ENCODE measurements at regions not wholly inside any gene's neighbourhood (a gene's known extent, or its start where the extent isn't known, plus 50 kb on each side); places are given as distances from the start of the nearest gene placed in this dataset.

DNA sequence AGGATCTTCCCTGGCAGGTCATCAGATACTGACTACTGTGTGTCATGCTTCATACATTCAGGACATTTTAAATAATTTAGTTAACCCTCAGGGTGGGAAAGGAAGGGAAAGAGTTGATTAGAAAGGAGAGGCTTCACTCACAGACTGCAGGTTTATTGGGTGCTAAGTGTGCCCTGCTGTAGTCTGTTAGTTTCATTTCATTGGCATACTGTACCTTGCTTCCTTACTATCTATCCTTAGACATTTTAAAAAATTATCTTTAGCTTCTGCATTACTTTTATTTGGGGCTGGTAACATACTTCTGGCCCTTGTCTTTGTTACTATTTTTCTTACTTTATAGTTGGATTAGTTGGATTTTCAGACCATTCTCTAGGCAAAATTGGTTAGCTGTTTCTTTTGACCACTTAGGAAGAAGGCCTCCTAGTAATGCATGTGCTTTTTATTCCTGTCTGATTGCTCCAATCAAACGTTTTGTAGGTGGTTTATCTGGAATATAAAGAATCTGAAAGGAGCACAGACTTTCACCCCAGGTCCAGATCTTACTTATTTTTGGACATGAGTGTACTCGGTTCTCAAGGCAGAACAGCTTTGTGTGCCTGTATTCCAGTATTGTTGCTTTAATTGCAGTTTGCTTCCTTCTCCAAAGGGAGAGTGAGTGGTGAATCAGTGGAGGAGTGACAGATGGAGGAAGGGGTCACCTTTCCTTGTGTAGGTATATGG lies 82.7 kb upstream of the PRDM1 start:
- Histone ChIP-seq H3K27ac (ENCODE audit: low read length) (no peak overlapping the region), H3K9me3 (ENCODE audit: insufficient read depth, low read depth, low read length) (no peaks in the 10 kb centered on the region), H3K9ac (ENCODE audit: low read depth, low read length) (no peak overlapping the region), H3K4me3 (ENCODE audit: low read length) (no peak overlapping the region), H3K27me3 (ENCODE audit: insufficient read depth, low read length) (peaks cover 7% of the 10 kb centered on the region; the same call in 1 of the 2 replicates), H3K4me1 (ENCODE audit: insufficient read depth, low read length) (peaks cover 47% of the 10 kb centered on the region), H3K36me3 (ENCODE audit: insufficient read depth, low read depth, low read length) (no peaks in the 10 kb centered on the region; the same call in 1 of the 2 replicates)

DNA sequence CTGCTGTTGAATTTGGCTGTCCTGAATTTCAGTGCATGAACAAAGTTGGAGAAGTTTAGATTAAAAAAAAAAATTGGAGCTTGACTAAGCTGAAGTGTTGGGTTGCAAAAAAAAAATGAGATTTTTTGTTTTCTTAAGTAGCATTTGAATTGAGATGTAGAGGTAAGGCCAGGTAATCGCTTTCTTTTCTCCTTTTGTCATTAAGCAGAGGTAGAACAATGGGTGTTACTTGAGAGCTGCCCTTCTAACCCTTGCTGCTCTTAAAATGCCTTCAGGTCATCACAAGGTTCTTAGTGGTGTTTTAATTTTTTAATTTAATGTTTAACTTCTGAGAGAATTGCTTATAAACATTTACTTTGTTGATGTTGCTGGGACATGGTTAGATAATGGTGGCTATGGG lies 84.1 kb upstream of the PRDM1 start:
- Histone ChIP-seq H3K36me3 (ENCODE audit: insufficient read depth, low read depth, low read length) (no peaks in the 10 kb centered on the region), H3K27me3 (ENCODE audit: insufficient read depth, low read length) (peaks cover 21% of the 10 kb centered on the region), H3K27ac (ENCODE audit: low read length) (no peak overlapping the region), H3K9me3 (ENCODE audit: insufficient read depth, low read depth, low read length) (no peaks in the 10 kb centered on the region), H3K4me3 (ENCODE audit: low read length) (peak overlapping the region; percentile 51), H3K9ac (ENCODE audit: low read depth, low read length) (no peak overlapping the region), H3K4me1 (ENCODE audit: insufficient read depth, low read length) (peaks cover 47% of the 10 kb centered on the region)

DNA sequence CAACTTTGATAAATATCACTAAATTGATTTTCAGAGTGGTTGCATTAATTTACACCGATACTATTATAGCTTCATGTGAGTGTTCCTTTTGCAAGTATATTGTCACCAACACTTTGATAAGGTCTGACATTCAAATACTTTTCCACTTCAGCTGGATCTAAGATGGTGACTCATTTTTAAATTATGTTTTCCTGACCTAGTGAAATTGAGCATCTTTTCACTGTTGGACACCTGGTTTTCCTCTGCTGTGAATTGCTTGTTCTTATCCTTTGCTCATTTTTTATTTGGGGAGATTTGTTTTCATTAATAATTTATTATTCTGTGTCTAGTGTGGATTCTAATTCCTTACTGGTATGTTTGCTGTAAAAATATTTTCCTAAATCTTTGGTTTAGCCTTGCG lies 85.2 kb upstream of the PRDM1 start:
- H3K9me3 ChIP-seq (ENCODE audit: insufficient read depth, low read depth, low read length): no peaks in the 10 kb centered on the region
- no peaks in the 10 kb centered on the region for H3K36me3 ChIP-seq (ENCODE audit: insufficient read depth, low read depth, low read length)
- peaks cover 45% of the 10 kb centered on the region for H3K4me1 ChIP-seq (ENCODE audit: insufficient read depth, low read length)
- peaks cover 32% of the 10 kb centered on the region for H3K27me3 ChIP-seq (ENCODE audit: insufficient read depth, low read length)
- H3K27ac ChIP-seq (ENCODE audit: low read length): no peak overlapping the region
- no peak overlapping the region for H3K4me3 ChIP-seq (ENCODE audit: low read length)
- H3K9ac ChIP-seq (ENCODE audit: low read depth, low read length): no peak overlapping the region

DNA sequence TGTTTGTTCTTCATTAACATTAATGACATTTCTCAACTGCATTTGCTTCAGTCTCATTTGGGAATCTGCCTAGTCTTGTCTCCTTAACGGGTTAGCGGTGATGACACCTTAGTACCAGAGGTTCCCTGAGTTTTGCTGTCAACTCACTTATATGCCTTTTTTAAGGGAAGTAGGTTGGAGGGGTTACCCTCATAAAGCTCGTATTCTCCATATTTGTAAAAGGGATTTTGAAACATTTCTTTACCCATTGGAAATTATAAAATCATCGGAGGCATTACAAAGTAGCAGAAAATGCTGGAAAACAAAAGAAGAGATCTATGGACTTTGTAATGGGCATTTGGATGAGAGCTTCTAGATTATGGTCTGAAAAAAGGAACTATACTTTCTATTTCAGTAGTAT lies 88.7 kb upstream of the PRDM1 start:
- no peaks in the 10 kb centered on the region for H3K36me3 ChIP-seq (ENCODE audit: insufficient read depth, low read depth, low read length)
- no peaks in the 10 kb centered on the region for H3K9me3 ChIP-seq (ENCODE audit: insufficient read depth, low read depth, low read length)
- no peak overlapping the region for H3K27ac ChIP-seq (ENCODE audit: low read length)
- no peak overlapping the region for H3K4me3 ChIP-seq (ENCODE audit: low read length)
- H3K27me3 ChIP-seq (ENCODE audit: insufficient read depth, low read length): peaks cover 61% of the 10 kb centered on the region
- no peak overlapping the region for H3K9ac ChIP-seq (ENCODE audit: low read depth, low read length)
- H3K4me1 ChIP-seq (ENCODE audit: insufficient read depth, low read length): peaks cover 26% of the 10 kb centered on the region

DNA sequence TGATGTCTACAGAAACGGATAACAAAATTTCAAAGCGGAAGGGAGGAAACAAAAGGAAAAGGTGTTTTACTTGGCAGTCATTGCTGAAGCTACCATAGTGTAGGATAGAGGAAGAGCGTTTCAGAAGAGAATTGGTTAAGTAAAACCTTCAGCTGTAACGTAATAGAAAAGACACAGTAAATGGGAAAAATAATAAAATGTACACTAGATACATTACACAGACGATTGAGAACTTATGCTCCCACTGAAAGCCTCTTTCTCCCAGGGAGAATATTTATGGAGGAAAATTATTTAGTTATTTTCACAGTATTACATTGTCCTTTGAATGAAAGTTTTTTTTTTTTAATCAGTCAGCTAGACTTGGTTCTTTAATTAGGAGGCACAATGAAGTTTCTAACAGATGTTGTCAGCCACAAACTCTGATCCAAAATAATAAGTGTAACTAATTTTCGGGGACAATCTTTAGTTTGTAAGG lies 90.7 kb upstream of the PRDM1 start:
- Histone ChIP-seq H3K9ac (ENCODE audit: low read depth, low read length) (peak overlapping the region; percentile 29; the same call in 1 of the 2 replicates), H3K36me3 (ENCODE audit: insufficient read depth, low read depth, low read length) (no peaks in the 10 kb centered on the region), H3K27ac (ENCODE audit: low read length) (no peak overlapping the region), H3K9me3 (ENCODE audit: insufficient read depth, low read depth, low read length) (no peaks in the 10 kb centered on the region), H3K27me3 (ENCODE audit: insufficient read depth, low read length) (peaks cover 81% of the 10 kb centered on the region), H3K4me3 (ENCODE audit: low read length) (peak overlapping the region; percentile 81), H3K4me1 (ENCODE audit: insufficient read depth, low read length) (peaks cover 13% of the 10 kb centered on the region)

DNA sequence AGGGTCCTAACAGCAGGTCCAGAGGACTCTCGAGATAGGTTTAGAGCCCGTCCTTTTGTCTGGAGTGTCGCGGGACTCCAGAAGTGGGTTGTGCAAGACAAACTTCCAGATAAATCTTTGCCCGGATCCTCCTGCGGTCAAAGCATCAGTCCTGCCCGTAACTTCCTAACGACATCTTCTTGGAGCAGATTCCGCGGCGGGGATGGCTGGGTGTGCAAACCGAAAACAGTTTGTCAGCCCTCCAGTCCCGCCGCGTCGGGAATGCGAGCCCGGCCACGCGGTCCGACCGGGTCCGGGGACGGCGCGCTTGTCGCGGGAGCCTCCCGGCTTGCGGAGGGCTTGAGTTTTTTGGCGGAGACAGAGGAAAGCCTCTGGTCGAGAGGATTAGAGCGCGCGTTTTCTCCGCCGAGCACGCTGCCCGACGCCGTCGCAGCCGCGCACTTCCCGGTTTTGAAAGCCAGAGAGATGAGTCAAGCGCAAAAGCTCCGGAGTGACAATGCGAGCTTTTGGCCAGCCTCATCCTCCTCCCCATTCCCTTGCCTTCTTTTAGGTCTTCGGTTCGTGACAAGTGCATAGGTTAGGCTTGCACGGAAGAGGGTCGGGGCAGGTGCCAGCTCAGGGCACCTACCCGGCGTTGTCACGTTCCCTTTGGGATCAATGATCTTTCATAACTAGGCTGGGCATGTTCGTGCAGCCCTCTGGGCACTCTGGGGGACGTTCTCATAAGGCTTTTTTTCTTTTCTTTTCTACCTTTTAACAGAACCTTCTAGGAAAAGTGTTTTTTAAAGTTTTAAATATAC lies 91.3 kb upstream of the PRDM1 start:
- peak overlapping the region; percentile 29; the same call in 1 of the 2 replicates for H3K9ac ChIP-seq (ENCODE audit: low read depth, low read length)
- peaks cover 13% of the 10 kb centered on the region for H3K4me1 ChIP-seq (ENCODE audit: insufficient read depth, low read length)
- H3K9me3 ChIP-seq (ENCODE audit: insufficient read depth, low read depth, low read length): no peaks in the 10 kb centered on the region
- no peak overlapping the region for H3K27ac ChIP-seq (ENCODE audit: low read length)
- H3K4me3 ChIP-seq (ENCODE audit: low read length): peak overlapping the region; percentile 81
- peaks cover 87% of the 10 kb centered on the region for H3K27me3 ChIP-seq (ENCODE audit: insufficient read depth, low read length)
- no peaks in the 10 kb centered on the region for H3K36me3 ChIP-seq (ENCODE audit: insufficient read depth, low read depth, low read length)

DNA sequence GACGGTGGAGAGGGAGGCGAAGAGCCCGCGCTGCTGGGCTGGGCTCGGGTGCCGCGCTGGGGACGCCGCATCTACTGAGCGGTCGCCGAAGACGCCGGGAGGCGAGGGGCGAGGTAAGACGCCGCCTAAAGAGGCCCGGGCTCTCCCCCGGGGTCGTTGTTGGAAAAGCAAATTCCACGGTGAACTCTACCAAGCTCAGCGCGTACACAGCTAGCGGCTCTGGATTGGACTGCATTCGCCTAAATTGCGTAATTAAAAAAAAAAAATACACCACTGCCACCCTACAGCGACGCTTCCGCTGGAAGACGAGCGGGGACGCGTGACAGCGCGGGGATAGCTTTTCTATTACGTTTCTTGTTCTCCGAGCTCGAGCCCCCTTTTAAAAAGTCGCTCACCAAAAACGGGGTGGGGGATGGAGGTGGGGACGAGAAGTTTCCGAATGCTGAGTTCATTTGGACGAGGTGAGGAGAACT lies 92.0 kb upstream of the PRDM1 start:
- H3K27ac ChIP-seq (ENCODE audit: low read length): no peak overlapping the region
- H3K4me3 ChIP-seq (ENCODE audit: low read length): peak overlapping the region; percentile 81
- peak overlapping the region; percentile 29; the same call in 1 of the 2 replicates for H3K9ac ChIP-seq (ENCODE audit: low read depth, low read length)

DNA sequence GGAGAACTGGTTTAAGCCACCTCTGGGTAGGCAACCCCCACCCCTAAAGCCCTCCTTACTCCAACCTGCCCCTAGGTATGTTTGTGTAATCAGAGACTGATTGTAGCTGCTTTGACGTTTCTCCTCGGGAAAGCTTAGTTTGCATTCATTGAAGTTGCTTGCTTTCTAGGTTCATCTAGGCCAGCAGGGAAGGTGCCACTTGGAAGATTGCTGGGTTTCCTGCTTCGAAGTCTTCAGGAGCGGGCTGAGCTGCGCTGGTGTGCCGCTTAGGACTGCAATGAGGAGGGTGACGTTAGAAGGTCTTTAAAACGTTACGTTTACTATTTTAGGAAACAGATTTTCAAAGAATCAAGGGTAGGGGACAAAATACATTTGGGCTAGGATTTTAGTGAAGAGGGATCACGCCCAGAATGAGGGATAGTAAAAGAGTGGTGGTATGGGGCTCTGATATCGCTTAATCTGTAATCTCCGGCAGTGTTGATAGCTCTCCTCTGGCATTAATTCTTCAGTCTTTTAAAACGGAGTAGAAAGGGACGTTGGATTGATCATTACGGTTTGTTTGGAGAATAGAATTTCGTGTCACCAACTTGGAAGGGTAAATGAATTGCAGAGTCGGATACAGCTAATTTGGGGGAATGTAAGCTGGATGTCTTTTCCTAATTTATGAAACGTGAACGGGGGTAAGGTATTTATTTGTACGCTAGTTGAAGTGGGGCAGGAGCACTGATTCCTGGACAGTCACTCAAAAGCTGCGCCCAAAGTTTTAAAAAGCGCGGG lies 92.6 kb upstream of the PRDM1 start:
- Histone ChIP-seq H3K4me3 (ENCODE audit: low read length) (peak overlapping the region; percentile 81), H3K27me3 (ENCODE audit: insufficient read depth, low read length) (peaks cover 97% of the 10 kb centered on the region), H3K36me3 (ENCODE audit: insufficient read depth, low read depth, low read length) (no peaks in the 10 kb centered on the region), H3K4me1 (ENCODE audit: insufficient read depth, low read length) (peaks cover 13% of the 10 kb centered on the region), H3K9ac (ENCODE audit: low read depth, low read length) (peak overlapping the region; percentile 29; the same call in 1 of the 2 replicates), H3K9me3 (ENCODE audit: insufficient read depth, low read depth, low read length) (no peaks in the 10 kb centered on the region), H3K27ac (ENCODE audit: low read length) (no peak overlapping the region)

More for the DNA sequence above, 92.0 kb upstream of the PRDM1 start:
- H3K27me3 ChIP-seq (ENCODE audit: insufficient read depth, low read length): peaks cover 93% of the 10 kb centered on the region
- H3K4me1 ChIP-seq (ENCODE audit: insufficient read depth, low read length): peaks cover 13% of the 10 kb centered on the region
- H3K9me3 ChIP-seq (ENCODE audit: insufficient read depth, low read depth, low read length): no peaks in the 10 kb centered on the region
- no peaks in the 10 kb centered on the region for H3K36me3 ChIP-seq (ENCODE audit: insufficient read depth, low read depth, low read length)

DNA sequence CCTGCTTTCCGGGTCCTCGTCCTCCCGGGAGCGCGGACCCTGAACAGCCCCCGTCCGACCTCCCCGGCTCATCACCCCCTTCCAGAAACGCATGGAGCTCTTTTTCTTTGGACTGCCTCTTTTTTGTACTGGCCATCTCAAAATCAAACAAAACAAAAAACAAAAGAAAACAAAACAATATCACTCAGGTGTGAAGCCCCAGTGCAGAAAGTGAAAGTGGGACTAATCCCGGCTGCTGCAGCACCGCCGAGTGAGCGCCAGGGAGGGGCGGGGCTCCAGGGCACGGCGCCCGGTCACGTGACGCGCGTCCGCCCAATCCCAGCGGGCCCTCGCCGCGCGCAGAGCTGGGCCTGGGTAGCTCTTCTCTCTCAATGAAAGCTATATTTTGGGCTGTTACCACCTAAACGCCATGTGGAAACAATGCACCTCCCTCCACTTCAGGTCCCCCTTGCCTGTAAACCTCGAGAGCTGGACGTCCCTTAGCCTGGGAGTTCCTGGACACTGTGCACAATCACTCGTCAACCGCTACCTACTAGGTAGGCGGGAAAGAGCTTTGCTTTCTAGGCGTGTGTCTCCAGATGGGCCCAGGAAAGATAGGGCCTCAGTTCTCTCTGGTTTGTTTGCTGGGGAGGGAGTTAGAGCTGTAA lies 93.7 kb upstream of the PRDM1 start:
- no peak overlapping the region for H3K27ac ChIP-seq (ENCODE audit: low read length)
- peaks cover 13% of the 10 kb centered on the region for H3K4me1 ChIP-seq (ENCODE audit: insufficient read depth, low read length)
- H3K27me3 ChIP-seq (ENCODE audit: insufficient read depth, low read length): peaks cover 89% of the 10 kb centered on the region
- H3K4me3 ChIP-seq (ENCODE audit: low read length): peak overlapping the region; percentile 81
- no peaks in the 10 kb centered on the region for H3K9me3 ChIP-seq (ENCODE audit: insufficient read depth, low read depth, low read length)
- no peaks in the 10 kb centered on the region for H3K36me3 ChIP-seq (ENCODE audit: insufficient read depth, low read depth, low read length)
- H3K9ac ChIP-seq (ENCODE audit: low read depth, low read length): peak overlapping the region; percentile 55; the same call in 1 of the 2 replicates

DNA sequence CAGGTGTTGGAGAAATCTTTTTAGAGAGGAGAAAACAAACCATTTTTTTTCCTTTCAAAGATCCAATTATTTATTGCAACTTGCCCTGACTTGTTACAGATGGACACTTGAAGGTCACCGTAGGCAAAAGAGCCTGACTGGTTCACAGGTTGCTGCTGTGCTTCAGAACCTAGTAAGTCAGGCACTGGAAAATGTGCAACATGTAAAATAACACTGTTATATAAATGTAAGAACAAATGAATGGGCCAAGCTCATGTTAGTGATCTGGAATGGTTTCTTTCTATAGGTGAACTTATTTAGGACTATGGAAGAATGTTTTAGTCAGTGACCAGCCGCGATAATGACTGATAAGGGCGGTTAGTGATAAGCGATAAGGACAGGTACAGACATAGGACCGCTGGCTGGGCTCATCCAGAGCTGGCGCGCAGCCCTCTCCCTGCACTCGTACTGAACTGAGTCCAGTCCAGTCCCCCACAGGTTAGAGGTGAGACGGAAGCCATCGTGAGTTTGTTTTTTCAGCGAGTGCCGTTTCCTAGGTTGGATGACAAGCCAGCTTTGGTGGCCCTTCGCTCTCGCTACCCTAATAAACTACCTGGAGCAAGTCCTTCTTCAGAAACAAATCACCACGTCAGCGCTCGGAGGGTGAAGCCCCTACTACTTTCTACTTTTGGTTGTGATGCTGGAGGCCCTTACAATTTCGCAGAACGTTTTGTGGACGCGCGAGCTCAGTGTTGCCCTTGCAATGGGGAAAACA lies 94.4 kb upstream of the PRDM1 start:
- Histone ChIP-seq H3K27me3 (ENCODE audit: insufficient read depth, low read length) (peaks cover 89% of the 10 kb centered on the region), H3K4me1 (ENCODE audit: insufficient read depth, low read length) (peaks cover 13% of the 10 kb centered on the region), H3K36me3 (ENCODE audit: insufficient read depth, low read depth, low read length) (no peaks in the 10 kb centered on the region), H3K9ac (ENCODE audit: low read depth, low read length) (peak overlapping the region; percentile 19; the same call in 1 of the 2 replicates), H3K9me3 (ENCODE audit: insufficient read depth, low read depth, low read length) (no peaks in the 10 kb centered on the region), H3K27ac (ENCODE audit: low read length) (no peak overlapping the region), H3K4me3 (ENCODE audit: low read length) (peak overlapping the region; percentile 81)
